ENCODE measurements at regions not wholly inside any gene's neighbourhood (a gene's known extent, or its start where the extent isn't known, plus 50 kb on each side); places are given as distances from the start of the nearest gene placed in this dataset.

GRCh38 chr9:107760469-107761242 is 271.1 kb upstream of the KLF4 start:
- Histone ChIP-seq H2BK120ac (ENCODE audit: low read depth, low read length) (no peak overlapping the region), H2AFZ (ENCODE audit: low read depth, low read length) (no peak overlapping the region), H3K14ac (ENCODE audit: low read length in 2 of 2) (no peak overlapping the region), H3K27ac (ENCODE audit: low read length, poor library complexity, severe bottlenecking) (no peak overlapping the region), H4K91ac (ENCODE audit: low read length) (no peak overlapping the region), H3K79me1 (replicated peaks; ENCODE audit: low read length, poor library complexity, severe bottlenecking) (no peaks in the 10 kb centered on the region), H3K23ac (ENCODE audit: low read length in 2 of 2) (no peak overlapping the region), H3K36me3 (ENCODE audit: control insufficient read depth in 1 of 2, insufficient read depth in 2 of 2, low read depth in 1 of 2, low read length in 2 of 2) (no peaks in the 10 kb centered on the region), H2AK5ac (ENCODE audit: low read length, severe bottlenecking) (no peak overlapping the region), H3K4me3 (ENCODE audit: insufficient read depth in 1 of 2, low read depth in 1 of 2, low read length in 2 of 2) (no peak overlapping the region), H3K18ac (ENCODE audit: low read depth in 1 of 2, low read length in 2 of 2) (no peak overlapping the region), H2BK5ac (ENCODE audit: low read depth, low read length, poor library complexity, severe bottlenecking) (no peak overlapping the region), H3K9me3 (ENCODE audit: control insufficient read depth, low read length) (no peaks in the 10 kb centered on the region), H4K8ac (ENCODE audit: low read length) (no peak overlapping the region), H3K4me1 (ENCODE audit: control insufficient read depth, insufficient read depth, low read depth, low read length) (no peaks in the 10 kb centered on the region), H2BK12ac (ENCODE audit: low read length in 2 of 2) (no peak overlapping the region), H3K27me3 (ENCODE audit: control insufficient read depth in 1 of 2, insufficient read depth in 1 of 2, low read length in 2 of 2) (no peaks in the 10 kb centered on the region), H2BK15ac (ENCODE audit: low read depth, poor library complexity, severe bottlenecking) (no peak overlapping the region), H3K4me2 (ENCODE audit: low read length, poor library complexity, severe bottlenecking) (no peak overlapping the region), H3K4ac (ENCODE audit: low read depth in 1 of 2, low read length in 2 of 2) (no peak overlapping the region), H3K9ac (ENCODE audit: low read length) (no peak overlapping the region)
- no peak for DNase-seq
- 89% methylated on average over 11 of the region's 12 CpGs for WGBS

GRCh38 chr9:107759823-107760166 is 270.2 kb upstream of the KLF4 start:
- H2BK12ac ChIP-seq (ENCODE audit: low read length in 2 of 2) = no peak overlapping the region
- H3K9ac ChIP-seq (ENCODE audit: low read length) = no peak overlapping the region
- H3K4ac ChIP-seq (ENCODE audit: low read depth in 1 of 2, low read length in 2 of 2) = no peak overlapping the region
- no peaks in the 10 kb centered on the region for H3K36me3 ChIP-seq (ENCODE audit: control insufficient read depth in 1 of 2, insufficient read depth in 2 of 2, low read depth in 1 of 2, low read length in 2 of 2)
- 79% methylated on average over 4 of the region's 5 CpGs for WGBS
- no peak overlapping the region for H2BK15ac ChIP-seq (ENCODE audit: low read depth, poor library complexity, severe bottlenecking)
- H2AK5ac ChIP-seq (ENCODE audit: low read length, severe bottlenecking) = no peak overlapping the region
- H3K4me3 ChIP-seq (ENCODE audit: insufficient read depth in 1 of 2, low read depth in 1 of 2, low read length in 2 of 2) = no peak overlapping the region
- no peaks in the 10 kb centered on the region for H3K9me3 ChIP-seq (ENCODE audit: control insufficient read depth, low read length)
- no peaks in the 10 kb centered on the region for H3K79me1 ChIP-seq (replicated peaks; ENCODE audit: low read length, poor library complexity, severe bottlenecking)
- H3K18ac ChIP-seq (ENCODE audit: low read depth in 1 of 2, low read length in 2 of 2) = no peak overlapping the region
- no peak overlapping the region for H2BK120ac ChIP-seq (ENCODE audit: low read depth, low read length)
- no peak overlapping the region for H2AFZ ChIP-seq (ENCODE audit: low read depth, low read length)
- DNase-seq = no peak
- H4K8ac ChIP-seq (ENCODE audit: low read length) = no peak overlapping the region
- H3K27ac ChIP-seq (ENCODE audit: low read length, poor library complexity, severe bottlenecking) = no peak overlapping the region
- no peak overlapping the region for H3K4me2 ChIP-seq (ENCODE audit: low read length, poor library complexity, severe bottlenecking)
- H2BK5ac ChIP-seq (ENCODE audit: low read depth, low read length, poor library complexity, severe bottlenecking) = no peak overlapping the region
- H4K91ac ChIP-seq (ENCODE audit: low read length) = no peak overlapping the region
- no peaks in the 10 kb centered on the region for H3K4me1 ChIP-seq (ENCODE audit: control insufficient read depth, insufficient read depth, low read depth, low read length)
- H3K23ac ChIP-seq (ENCODE audit: low read length in 2 of 2) = no peak overlapping the region
- H3K27me3 ChIP-seq (ENCODE audit: control insufficient read depth in 1 of 2, insufficient read depth in 1 of 2, low read length in 2 of 2) = no peaks in the 10 kb centered on the region
- H3K14ac ChIP-seq (ENCODE audit: low read length in 2 of 2) = no peak overlapping the region

DNA sequence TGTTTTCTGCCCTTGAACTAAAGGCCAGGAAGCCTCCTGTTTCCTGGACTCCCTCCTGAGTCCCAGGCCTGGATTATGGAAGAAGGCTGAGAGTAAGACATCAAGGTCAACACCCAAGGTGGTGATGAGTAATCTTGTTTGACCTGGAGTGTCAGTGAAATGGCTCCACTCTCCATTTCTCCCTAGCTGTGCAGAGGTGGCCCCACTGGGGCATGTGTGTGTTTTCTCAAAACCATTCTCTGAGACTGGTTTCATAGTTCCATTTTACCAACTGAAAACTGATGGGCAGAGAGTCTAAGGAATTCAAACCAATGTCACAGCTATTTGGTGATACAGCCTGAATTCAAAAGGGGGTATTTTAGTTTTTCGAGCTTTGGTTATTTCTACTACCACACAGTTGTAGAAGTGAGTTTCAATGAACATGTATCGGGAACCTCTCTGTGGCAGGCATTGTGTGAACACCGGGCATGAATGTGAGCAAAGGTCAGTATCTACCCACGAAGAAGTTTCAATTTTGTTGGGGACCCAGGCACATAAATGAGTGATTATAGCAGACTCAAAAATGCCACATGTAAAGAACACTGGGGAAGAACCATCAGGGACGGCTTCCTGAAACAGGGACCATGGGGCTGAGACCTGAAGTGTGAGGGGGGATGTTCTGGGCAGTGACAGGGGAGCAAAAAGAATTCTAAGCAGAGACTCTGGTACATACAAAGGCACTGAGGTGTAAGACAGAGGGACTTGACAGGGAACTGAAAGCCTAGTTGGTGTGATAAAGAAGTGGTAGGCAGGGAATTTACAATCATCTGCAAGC is 269.6 kb upstream of the KLF4 start:
- 96% methylated on average over 5 of the region's 5 CpGs for WGBS
- Histone ChIP-seq H3K9ac (ENCODE audit: low read length) (no peak overlapping the region), H4K8ac (ENCODE audit: low read length) (no peak overlapping the region), H3K18ac (ENCODE audit: low read depth in 1 of 2, low read length in 2 of 2) (no peak overlapping the region), H3K9me3 (ENCODE audit: control insufficient read depth, low read length) (no peaks in the 10 kb centered on the region), H3K4ac (ENCODE audit: low read depth in 1 of 2, low read length in 2 of 2) (no peak overlapping the region), H3K27me3 (ENCODE audit: control insufficient read depth in 1 of 2, insufficient read depth in 1 of 2, low read length in 2 of 2) (no peaks in the 10 kb centered on the region), H3K23ac (ENCODE audit: low read length in 2 of 2) (no peak overlapping the region), H3K27ac (ENCODE audit: low read length, poor library complexity, severe bottlenecking) (no peak overlapping the region), H2BK12ac (ENCODE audit: low read length in 2 of 2) (peak overlapping the region in 1 of 2 experiments; percentile 0), H3K79me1 (replicated peaks; ENCODE audit: low read length, poor library complexity, severe bottlenecking) (no peaks in the 10 kb centered on the region), H3K4me1 (ENCODE audit: control insufficient read depth, insufficient read depth, low read depth, low read length) (no peaks in the 10 kb centered on the region), H2BK15ac (ENCODE audit: low read depth, poor library complexity, severe bottlenecking) (no peak overlapping the region), H2AFZ (ENCODE audit: low read depth, low read length) (no peak overlapping the region), H2BK5ac (ENCODE audit: low read depth, low read length, poor library complexity, severe bottlenecking) (no peak overlapping the region), H3K14ac (ENCODE audit: low read length in 2 of 2) (no peak overlapping the region), H2AK5ac (ENCODE audit: low read length, severe bottlenecking) (no peak overlapping the region), H3K4me2 (ENCODE audit: low read length, poor library complexity, severe bottlenecking) (no peak overlapping the region), H4K91ac (ENCODE audit: low read length) (no peak overlapping the region), H3K36me3 (ENCODE audit: control insufficient read depth in 1 of 2, insufficient read depth in 2 of 2, low read depth in 1 of 2, low read length in 2 of 2) (no peaks in the 10 kb centered on the region), H3K4me3 (ENCODE audit: insufficient read depth in 1 of 2, low read depth in 1 of 2, low read length in 2 of 2) (no peak overlapping the region), H2BK120ac (ENCODE audit: low read depth, low read length) (no peak overlapping the region)
- DNase-seq = no peak

DNA sequence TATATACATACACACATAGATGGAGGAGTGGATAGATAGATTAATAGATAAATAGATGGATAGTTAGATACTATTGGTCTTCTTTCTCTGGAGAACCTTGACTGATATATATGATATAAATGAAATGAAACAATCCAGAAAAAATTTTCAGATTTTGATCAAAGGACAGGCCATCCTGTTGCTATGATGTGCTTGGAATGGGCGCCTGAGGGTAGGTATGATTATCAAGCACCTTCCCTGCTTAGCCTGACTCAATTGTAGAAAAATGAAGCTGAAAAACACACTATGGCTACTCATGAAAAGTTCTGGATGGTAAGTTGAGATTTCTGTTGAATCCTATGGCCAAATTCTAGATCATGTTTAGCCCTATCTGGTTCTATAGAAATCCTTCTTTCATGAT is 266.5 kb upstream of the KLF4 start:
- Histone ChIP-seq H3K9me3 (ENCODE audit: control insufficient read depth, low read length) (no peaks in the 10 kb centered on the region), H2BK15ac (ENCODE audit: low read depth, poor library complexity, severe bottlenecking) (no peak overlapping the region), H3K14ac (ENCODE audit: low read length in 2 of 2) (no peak overlapping the region), H3K27me3 (ENCODE audit: control insufficient read depth in 1 of 2, insufficient read depth in 1 of 2, low read length in 2 of 2) (no peaks in the 10 kb centered on the region), H3K23ac (ENCODE audit: low read length in 2 of 2) (no peak overlapping the region), H3K4me3 (ENCODE audit: insufficient read depth in 1 of 2, low read depth in 1 of 2, low read length in 2 of 2) (no peak overlapping the region), H3K9ac (ENCODE audit: low read length) (no peak overlapping the region), H2BK5ac (ENCODE audit: low read depth, low read length, poor library complexity, severe bottlenecking) (no peak overlapping the region), H3K4me2 (ENCODE audit: low read length, poor library complexity, severe bottlenecking) (no peak overlapping the region), H2BK12ac (ENCODE audit: low read length in 2 of 2) (no peak overlapping the region), H2AK5ac (ENCODE audit: low read length, severe bottlenecking) (no peak overlapping the region), H3K79me1 (replicated peaks; ENCODE audit: low read length, poor library complexity, severe bottlenecking) (no peaks in the 10 kb centered on the region), H3K27ac (ENCODE audit: low read length, poor library complexity, severe bottlenecking) (no peak overlapping the region), H2AFZ (ENCODE audit: low read depth, low read length) (no peak overlapping the region), H4K91ac (ENCODE audit: low read length) (no peak overlapping the region), H3K18ac (ENCODE audit: low read depth in 1 of 2, low read length in 2 of 2) (no peak overlapping the region), H3K4me1 (ENCODE audit: control insufficient read depth, insufficient read depth, low read depth, low read length) (peaks cover 3% of the 10 kb centered on the region), H4K8ac (ENCODE audit: low read length) (no peak overlapping the region), H2BK120ac (ENCODE audit: low read depth, low read length) (no peak overlapping the region), H3K4ac (ENCODE audit: low read depth in 1 of 2, low read length in 2 of 2) (no peak overlapping the region), H3K36me3 (ENCODE audit: control insufficient read depth in 1 of 2, insufficient read depth in 2 of 2, low read depth in 1 of 2, low read length in 2 of 2) (no peaks in the 10 kb centered on the region)
- 100% methylated on average over 1 of the region's 1 CpG for WGBS
- no peak for DNase-seq
